ENCODE measurements at regions not wholly inside any gene's neighbourhood (a gene's known extent, or its start where the extent isn't known, plus 50 kb on each side); places are given as distances from the start of the nearest gene placed in this dataset.

DNA sequence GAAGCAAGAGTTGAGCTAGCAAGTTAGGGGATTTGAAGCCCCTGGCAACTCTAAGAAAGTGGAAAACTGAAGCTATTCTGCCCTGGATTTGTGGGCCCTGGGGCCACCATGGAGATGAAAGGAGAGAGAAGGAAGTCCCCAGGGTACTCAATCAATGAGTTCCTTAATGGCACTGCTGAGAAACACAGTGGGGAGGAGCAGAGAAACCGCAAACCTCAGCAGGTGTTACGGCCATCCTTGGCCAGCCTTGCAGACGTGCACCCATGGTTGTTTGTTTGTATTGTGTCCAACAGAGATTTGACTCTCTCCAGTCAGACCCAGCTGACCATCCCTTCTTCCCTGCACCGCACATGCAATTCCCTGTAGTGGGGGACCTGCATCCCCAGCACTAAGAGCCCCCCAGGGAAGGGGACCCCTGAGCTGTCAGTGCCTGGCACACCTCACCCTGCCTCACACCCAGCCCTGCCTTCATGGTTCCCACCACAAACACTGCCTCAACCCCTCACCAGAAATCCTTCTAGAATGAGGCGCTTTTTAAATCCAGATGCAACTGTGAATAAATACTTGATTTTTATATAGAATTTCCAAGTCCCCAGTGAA lies 255.3 kb downstream of the SH3BP4 start:
- H3K4me3 ChIP-seq (ENCODE audit: low read depth, low read length), result no peak overlapping the region
- TF ChIP-seq CTCF (conservative IDR thresholded peaks at IDR 0.05; ENCODE audit: low read depth, low read length), result no peak
- no peak for DNase-seq (ENCODE audit: low read depth)

- DNase-seq (ENCODE audit: low read depth), result no peak
- TF ChIP-seq CTCF (conservative IDR thresholded peaks at IDR 0.05; ENCODE audit: low read depth, low read length), result no peak
- H3K4me3 ChIP-seq (ENCODE audit: low read depth, low read length), result no peak overlapping the region
Measured at GRCh38 chr2:235211056-235211455, 259.2 kb downstream of the SH3BP4 start.

- H3K4me3 ChIP-seq (ENCODE audit: low read depth, low read length), result no peak overlapping the region
- TF ChIP-seq CTCF (conservative IDR thresholded peaks at IDR 0.05; ENCODE audit: low read depth, low read length), result no peak
- no peak for DNase-seq (ENCODE audit: low read depth)
Measured at GRCh38 chr2:235212501-235213158, 260.8 kb downstream of the SH3BP4 start.

- TF ChIP-seq CTCF (conservative IDR thresholded peaks at IDR 0.05; ENCODE audit: low read depth, low read length), result no peak
- H3K4me3 ChIP-seq (ENCODE audit: low read depth, low read length), result no peak overlapping the region
- no peak for DNase-seq (ENCODE audit: low read depth)
Measured at GRCh38 chr2:235215248-235215647, 263.4 kb downstream of the SH3BP4 start.

DNA sequence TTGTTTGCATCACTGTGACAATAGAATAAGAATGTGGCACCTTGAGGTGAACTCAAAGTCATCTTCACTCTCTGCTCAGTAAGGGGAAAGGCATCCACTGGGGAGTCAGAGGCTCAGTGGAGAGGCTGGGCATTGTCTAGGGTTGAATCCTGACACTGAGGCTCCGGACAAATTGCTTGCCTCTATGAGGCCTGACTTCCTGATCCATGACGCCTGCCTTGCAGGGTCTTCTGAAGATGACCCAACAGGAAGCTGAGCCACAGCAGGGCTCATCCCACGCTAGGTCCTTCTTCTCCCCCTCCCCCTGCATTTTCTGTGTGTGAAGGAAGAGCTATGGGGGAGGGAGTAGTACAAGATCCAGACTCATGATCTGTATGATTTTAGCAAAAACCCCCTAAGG lies 265.1 kb downstream of the SH3BP4 start:
- no peak overlapping the region for H3K4me3 ChIP-seq (ENCODE audit: low read depth, low read length)
- TF ChIP-seq CTCF (conservative IDR thresholded peaks at IDR 0.05; ENCODE audit: low read depth, low read length), result no peak
- DNase-seq (ENCODE audit: low read depth), result no peak

GRCh38 chr2:235217846-235218245 lies 266.0 kb downstream of the SH3BP4 start:
- TF ChIP-seq CTCF (conservative IDR thresholded peaks at IDR 0.05; ENCODE audit: low read depth, low read length), result no peak
- H3K4me3 ChIP-seq (ENCODE audit: low read depth, low read length), result no peak overlapping the region
- no peak for DNase-seq (ENCODE audit: low read depth)

DNA sequence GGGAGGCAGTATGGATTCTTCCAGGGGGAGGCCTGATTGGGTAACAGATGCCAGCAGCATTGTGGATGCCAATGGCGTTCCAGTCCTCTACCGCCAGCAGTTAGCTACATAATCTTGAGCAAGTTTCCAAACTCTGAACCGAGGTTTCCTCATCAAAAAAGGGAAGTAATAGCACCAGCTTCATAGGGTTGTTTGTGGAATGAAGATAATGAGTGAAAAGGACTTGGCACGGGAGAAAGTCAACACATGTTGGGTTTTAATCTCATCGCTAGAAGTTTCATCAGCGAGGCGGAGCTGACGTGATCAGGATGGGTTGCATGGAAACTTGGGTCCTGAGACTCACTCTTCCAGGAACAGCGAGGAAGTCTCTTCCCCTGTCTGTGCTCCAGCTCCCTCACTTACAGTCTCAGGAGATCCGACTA lies 266.7 kb downstream of the SH3BP4 start:
- DNase-seq (ENCODE audit: low read depth), result no peak
- TF ChIP-seq CTCF (conservative IDR thresholded peaks at IDR 0.05; ENCODE audit: low read depth, low read length), result no peak

More for the DNA sequence above, 266.7 kb downstream of the SH3BP4 start:
- H3K4me3 ChIP-seq (ENCODE audit: low read depth, low read length), result no peak overlapping the region
